ENCODE measurements at regions not wholly inside any gene's neighbourhood (a gene's known extent, or its start where the extent isn't known, plus 50 kb on each side); places are given as distances from the start of the nearest gene placed in this dataset.
"Not testable (repeated sequence)": the region's sequence is repeated elsewhere in the genome, so short reads cannot be mapped to it uniquely, and the experiment has no call there.

DNA sequence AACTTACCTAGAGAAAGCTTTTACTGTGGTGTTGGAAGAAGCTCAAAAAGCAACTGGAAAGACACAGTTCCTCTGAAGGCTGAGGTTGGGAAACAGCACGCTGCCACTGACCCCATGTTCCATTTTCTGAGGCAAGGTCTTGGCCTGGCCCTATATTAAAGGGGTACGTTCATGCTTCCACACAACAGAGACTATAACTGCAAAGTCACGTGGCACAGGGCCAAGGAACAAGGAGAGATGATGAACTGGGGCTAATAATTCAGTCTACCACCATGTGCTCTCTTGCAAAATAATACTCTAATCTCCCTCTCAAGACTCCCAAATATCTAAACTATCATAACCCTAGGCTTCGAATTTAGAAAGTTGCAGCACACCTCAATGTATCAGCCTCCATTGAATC is 381.6 kb downstream of the DSEL start:
- no peak for DNase-seq (ENCODE audit: low spot score)

DNA sequence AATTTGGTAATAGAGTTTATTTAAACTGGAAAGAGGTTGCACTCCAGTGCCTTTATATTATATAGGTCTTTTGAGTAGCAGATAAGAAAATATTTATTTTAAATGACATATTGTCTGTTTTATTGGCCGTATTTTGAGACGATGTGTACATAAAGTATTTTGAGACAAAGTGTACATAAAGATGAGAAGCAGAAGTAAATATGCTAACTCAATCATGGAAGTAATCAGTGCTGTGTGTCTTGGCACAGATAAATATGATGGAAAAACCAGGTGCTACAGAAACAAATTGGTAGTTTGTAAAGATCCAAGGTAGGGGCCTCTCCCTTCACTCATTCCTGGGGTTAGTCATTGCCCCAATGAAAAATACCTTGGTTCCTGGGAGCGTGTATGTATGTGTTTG is 382.9 kb downstream of the DSEL start:
- no peak for DNase-seq (ENCODE audit: low spot score)

DNA sequence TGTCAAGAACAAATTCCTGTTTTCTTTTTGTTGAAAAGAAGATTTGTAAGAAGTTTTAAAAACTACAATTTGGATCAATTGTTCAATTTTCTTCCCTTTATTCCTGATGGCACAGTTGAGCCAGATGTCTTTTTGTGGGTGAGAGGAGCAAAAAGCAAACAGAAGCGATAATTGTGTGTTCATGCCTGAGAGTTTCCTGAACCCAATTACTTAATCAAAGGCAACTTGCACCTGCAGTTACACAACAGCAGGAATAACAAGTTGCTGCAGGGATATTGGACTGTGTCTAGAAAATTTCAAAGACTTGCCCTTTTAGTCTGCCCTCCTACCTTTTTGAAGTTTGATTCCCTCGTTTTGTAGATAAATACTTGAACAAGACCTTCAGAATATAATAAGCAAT is 383.6 kb downstream of the DSEL start:
- DNase-seq (ENCODE audit: low spot score), result no peak

DNA sequence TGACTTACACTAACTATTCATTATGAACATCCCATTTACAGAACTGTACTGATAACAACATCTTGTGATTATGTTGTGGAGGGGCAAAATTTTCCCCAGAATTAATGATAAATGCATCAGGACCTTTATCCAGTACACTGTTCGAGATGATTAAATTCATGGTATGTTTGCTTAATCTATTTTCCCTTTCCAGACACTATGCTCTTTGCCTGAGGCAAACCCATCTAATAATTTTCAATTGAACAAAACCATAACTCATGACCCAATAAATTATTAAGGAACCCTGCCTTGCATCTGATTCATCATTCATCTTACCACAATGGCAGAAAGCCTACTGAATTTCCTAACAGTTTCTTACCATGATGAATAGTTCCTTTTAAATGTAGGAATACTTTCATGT is 385.0 kb downstream of the DSEL start:
- no peak for DNase-seq (ENCODE audit: low spot score)

GRCh38 chr18:67126751-67127150 is 389.8 kb downstream of the DSEL start:
- DNase-seq (ENCODE audit: low spot score), result not testable (repeated sequence)

- no peak for DNase-seq (ENCODE audit: low spot score)
These were observed 392.6 kb downstream of the DSEL start for GRCh38 chr18:67123901-67124300.

GRCh38 chr18:67117804-67118203 is 398.7 kb downstream of the DSEL start:
- no peak for DNase-seq (ENCODE audit: low spot score)

- DNase-seq (ENCODE audit: low spot score), result no peak
These were observed 407.0 kb downstream of the DSEL start for GRCh38 chr18:67109535-67109934.

DNA sequence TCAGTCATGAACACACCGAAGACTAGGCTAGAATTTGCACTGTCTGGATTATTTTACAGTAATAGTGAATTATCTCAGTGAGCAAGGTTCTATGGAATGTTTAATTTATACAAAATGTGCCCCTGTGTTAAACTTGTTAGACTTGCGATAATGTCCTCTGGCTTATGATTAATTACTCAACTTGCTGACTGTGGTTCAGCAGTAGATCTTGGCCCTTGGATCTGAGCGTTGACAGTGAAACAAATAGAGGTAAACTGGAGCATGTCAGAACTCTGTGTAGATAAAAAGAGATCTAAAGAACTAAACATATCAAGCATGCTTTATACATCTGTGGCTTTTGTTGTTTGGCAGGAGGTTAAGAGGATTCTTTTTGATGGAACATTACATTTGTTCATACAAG is 407.6 kb downstream of the DSEL start:
- DNase-seq (ENCODE audit: low spot score), result no peak

GRCh38 chr18:67104700-67105284 is 411.7 kb downstream of the DSEL start:
- peak; percentile 64 for DNase-seq (ENCODE audit: low spot score)

DNA sequence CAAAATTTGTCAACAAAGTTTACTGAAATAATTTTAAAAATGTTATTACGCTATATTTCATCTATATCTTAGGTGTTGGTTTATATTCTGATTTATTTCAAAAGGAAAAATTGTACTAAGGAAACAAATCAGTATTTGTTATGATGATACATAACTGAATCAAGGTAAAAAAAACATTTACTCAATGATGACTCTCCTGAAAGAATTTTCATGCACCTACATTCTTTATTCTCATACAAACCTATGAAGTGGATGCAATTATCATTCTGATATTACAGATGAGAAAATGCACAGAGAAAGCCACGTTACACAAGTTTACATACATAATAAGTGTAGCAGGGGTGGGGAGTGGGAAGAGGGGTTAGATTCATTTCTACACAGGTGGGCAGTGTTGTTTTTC is 422.4 kb downstream of the DSEL start:
- DNase-seq (ENCODE audit: low spot score), result no peak

DNA sequence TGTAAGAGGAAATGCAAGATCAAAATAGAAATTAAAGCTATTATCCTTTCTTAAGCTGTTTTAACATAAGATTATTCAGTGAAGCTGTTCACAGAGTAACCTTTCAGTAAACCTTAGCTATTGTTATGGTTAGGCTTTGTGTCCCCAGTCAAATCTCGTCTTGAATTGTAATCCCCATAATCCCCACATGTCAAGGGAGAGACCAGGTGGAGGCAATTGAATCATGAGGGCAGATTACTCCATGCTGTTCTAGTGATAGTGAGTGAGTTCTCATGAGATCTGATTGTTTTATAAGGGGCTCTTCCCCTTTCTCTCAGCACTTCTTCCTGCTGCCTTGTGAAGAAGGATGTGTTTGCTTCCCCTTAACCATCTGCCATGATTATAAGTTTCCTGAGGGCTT is 424.4 kb downstream of the DSEL start:
- DNase-seq (ENCODE audit: low spot score), result no peak

- no peak for DNase-seq (ENCODE audit: low spot score)
These were observed 434.9 kb downstream of the DSEL start for GRCh38 chr18:67081482-67082211.

DNA sequence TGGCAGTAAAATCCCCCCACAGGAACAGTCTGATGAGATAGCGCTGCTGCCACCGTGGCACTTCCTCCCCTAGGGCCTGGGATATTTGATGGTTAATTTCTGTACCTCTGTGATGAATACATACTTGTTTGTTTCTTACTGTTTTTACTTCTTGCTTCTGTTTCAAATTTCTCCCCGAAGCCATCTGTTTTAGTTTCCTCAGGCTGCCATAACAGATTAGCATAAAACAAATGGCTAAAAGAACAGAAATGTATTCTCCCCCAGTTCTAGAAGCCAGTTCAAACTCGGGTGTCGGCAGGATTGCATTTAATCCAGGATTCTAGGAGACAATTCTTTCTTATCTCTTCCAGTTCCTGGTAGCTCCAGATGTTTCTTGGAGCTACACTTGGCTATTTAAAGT is 435.9 kb downstream of the DSEL start:
- no peak for DNase-seq (ENCODE audit: low spot score)

DNA sequence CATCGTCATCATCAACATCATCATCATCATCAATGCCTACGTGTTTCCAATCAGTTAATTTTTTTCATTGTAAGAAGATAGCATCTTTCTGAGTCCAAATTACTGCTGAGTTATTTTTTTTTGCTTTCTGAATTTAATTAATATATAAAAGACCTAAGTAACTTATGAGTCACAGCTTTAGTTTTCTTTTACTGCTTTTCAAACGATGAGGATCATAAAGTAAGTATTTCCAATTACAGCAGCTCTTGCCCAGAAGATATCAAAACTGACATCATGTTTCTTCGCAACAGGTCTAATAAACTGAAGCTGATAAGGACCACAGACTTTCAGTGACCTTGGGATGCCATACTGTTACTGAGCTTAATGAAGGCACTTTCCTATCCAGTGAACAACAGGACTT is 442.2 kb downstream of the DSEL start:
- no peak for DNase-seq (ENCODE audit: low spot score)

DNA sequence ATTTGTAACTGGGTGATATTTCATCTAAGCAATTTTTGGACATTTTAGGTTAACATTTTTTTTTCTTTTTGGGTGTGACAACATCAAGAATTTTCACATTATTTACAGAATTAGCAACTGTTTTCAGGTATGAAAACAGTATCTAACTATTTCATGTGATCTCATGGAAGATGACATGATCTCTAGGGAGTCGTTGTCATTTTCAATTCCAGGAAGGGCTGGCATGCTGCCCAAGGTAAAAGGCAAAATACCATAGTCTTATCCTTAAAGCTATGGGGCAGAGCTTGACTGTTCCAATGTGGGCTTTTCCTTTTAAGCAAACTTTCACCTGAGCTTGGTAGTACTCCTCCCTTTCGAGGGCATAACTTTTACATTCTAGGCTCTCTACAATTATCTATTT is 443.7 kb downstream of the DSEL start:
- no peak for DNase-seq (ENCODE audit: low spot score)

DNA sequence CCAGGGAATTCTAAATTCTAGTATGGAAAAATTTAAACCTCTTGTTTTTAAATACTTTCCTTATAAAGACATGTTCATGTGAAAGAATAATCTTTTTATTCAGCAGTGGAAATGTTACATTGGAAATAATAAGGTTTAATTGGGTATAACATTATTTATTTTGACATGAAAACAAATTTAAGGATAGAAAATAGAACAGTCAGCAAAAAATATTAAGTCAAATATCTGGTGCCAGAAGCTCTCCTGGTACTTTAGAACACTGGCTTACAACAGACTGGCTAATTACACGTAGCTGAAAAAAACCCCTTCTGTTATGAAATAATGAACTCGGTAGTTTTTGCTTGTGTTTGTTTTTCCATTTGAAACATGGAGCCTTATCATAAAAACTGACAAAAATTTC is 447.9 kb downstream of the DSEL start:
- DNase-seq (ENCODE audit: low spot score), result no peak

GRCh38 chr18:67047334-67047733 is 443.4 kb upstream of the CDH19 start:
- no peak for DNase-seq (ENCODE audit: low spot score)

- no peak for DNase-seq (ENCODE audit: low spot score)
These were observed 439.4 kb upstream of the CDH19 start for GRCh38 chr18:67043276-67043675.

- DNase-seq (ENCODE audit: low spot score), result no peak
These were observed 437.4 kb upstream of the CDH19 start for GRCh38 chr18:67041334-67041733.

DNA sequence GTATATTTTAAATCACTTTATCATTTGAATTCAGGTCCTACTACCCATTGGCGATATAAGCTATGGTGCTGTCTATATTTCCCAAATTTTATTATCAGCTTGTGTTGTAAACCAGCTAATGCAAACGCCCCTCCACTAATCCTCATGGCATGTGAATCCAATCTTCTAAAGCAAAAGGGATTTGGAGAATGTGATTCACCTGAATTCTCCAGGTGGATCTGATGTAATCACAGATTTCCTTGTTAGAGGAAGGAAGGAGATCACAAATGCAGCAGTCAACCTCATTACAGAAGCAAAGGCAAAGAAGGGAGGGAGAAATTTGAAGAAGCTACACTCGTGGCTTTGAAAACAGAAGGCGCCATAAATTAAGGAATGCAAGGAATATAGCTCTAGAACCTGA is 431.1 kb upstream of the CDH19 start:
- no peak for DNase-seq (ENCODE audit: low spot score)

DNA sequence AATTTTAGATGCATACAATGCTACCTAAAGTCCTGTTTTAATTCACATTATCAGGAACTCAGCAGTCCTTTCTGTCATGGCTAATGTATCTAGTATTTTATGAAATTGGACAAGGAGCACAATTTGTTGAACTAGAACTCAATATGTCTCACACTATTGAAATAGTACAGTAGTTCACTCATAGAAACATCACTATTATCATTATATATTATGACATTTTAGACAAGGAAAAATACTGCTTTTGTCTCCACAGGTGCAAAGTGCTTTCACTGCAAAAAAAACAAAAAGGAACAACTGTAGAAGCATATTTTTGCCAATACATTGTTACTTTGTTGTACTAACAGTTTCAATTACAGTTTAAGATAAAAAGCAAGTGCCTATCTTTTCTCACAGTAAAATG is 419.2 kb upstream of the CDH19 start:
- no peak for DNase-seq (ENCODE audit: low spot score)

GRCh38 chr18:67010919-67011318 is 407.0 kb upstream of the CDH19 start:
- no peak for DNase-seq (ENCODE audit: low spot score)

DNA sequence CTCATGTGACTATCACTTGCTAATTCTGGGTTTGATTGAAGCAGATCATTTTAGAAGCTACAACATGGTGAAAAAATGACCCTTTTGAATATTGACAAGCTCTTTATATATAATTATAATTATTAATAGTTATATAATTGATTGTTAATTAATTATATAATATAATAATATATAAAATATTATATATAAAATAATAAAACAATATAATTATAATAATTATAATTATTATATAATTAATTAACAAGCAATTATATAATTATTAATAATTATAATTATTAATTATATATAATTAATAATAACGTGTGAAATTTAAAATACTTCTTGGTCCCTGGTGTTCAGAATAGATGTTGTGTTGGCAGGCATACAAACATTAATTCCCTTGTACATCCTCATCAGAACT is 404.1 kb upstream of the CDH19 start:
- no peak for DNase-seq (ENCODE audit: low spot score)

Measured in left forelimb (tissue), 1 donor.